NCI-H460 (cell line): ENCODE measurements at regions not wholly inside any gene's neighbourhood (a gene's known extent, or its start where the extent isn't known, plus 50 kb on each side); places are given as distances from the start of the nearest gene placed in this dataset.

Experiments
- DNase-seq: peaks from one replicate; pipeline ENCODE4 v3.0.0-alpha.2; 2016; ENCODE audit warnings: low read depth; ENCODE audit errors: extremely low read depth

GRCh38 chr3:21357241-21357640, 393.8 kb downstream of the ZNF385D start:
- DNase-seq = no peak

- no peak for DNase-seq
Measured at GRCh38 chr3:21356402-21356801, 394.6 kb downstream of the ZNF385D start.

- no peak for DNase-seq
Measured at GRCh38 chr3:21345382-21345976, 405.5 kb downstream of the ZNF385D start.

DNA sequence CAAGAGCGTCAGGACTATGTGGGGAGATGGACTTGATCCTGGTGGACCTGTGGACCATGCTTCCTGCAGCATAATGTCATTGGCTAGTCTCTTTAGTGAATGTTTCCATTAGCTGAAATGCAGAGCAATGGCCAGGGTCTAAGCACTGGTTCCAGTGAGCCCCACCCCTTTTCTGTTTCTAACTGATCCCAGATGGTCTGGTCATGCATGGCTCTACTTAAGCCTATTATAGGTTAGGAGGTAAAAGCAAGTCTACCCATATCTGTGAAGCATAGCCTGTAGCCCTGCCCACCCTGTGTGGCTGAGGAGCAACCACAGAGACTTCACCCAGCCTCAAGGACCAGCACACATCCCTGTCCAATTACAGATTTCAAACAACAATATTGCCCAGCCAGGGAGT, 419.2 kb downstream of the ZNF385D start:
- no peak for DNase-seq

DNA sequence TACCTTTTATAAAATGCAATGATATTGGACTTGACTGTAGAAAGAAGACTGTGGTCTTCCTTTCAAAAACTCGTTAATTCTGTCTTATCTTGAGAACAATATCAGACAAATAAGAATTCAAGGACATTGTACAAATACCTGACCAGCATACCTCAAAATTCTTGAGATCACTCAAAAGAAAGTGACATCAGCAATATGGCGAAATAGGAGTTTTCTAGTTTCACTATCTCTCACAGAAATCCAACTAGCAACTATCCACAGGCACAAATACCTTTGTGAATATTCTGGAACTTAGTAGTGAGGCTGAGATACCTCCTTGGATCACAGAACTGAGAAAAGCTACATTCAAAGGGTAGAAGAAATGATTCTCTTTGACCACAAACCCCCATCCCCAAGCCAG, 419.7 kb downstream of the ZNF385D start:
- DNase-seq = no peak

GRCh38 chr3:21330293-21330692, 420.7 kb downstream of the ZNF385D start:
- no peak for DNase-seq

DNA sequence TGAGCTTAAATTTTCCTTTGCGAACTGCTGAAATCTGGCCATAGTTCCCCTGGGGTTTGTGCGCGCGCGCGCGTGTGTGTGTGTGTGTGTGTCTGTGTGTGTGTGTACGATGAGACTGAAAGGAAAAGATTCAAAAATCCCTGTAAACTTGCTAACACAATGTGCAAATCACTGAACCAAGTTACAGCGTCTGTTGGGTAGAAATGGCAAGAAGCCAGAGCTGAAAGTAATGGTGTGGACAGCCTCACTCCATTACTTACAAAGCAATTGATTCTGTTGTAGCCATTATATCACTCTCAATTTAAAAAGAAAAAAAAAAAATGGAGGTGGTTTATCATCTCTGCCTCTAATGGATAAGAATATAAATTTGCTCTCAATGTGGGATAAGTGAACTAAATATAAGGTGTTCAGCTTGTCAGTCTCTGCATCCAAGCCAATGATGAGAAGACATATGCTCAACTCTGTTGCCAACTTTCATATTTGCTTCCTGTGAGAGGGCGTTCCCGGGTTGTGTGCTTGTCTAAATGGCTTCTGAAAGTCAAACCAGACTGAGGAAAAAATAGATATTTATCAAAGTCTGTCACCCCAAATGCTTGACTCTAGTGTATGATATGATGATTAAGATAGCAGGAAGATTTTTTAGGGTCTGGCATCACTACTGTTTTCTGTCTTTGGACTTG, 422.2 kb downstream of the ZNF385D start:
- DNase-seq = no peak

DNA sequence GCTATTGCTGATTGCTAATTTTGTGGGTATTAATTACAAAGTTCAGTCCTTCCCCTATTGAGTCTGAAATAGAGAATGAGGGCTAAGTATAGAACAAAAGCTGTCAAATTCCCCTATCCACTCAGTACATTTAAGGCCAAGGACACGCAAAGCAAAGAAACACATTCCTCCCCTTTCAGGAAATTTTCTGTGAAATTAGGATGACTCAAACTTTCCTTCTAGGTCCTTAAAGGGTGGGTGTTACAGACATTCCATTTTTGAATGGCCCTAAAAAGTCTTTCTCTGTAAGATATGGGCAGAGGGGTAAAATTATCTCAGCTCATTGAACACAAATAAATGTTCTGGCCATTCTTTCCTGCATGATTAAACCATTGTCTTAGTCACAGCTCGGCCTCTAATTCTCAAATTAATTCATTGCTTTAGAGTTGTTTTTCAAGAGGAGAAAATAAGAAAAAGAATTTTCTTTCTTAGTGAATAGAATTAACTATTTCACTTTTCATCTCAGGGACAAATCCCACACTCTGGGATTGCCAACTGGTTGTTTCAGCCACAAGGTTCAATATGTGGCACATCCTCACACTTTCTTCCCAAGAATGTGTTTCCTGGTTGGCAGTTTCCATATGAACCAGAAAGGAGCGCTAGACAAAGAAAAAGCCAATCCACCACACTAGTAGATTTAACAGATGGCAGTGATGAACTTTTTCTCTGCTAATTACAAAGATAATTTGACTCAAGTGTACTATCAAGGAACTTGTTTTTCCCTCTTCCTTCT, 424.1 kb downstream of the ZNF385D start:
- no peak for DNase-seq

- no peak for DNase-seq
Measured at GRCh38 chr3:21314688-21315087, 436.3 kb downstream of the ZNF385D start.

DNA sequence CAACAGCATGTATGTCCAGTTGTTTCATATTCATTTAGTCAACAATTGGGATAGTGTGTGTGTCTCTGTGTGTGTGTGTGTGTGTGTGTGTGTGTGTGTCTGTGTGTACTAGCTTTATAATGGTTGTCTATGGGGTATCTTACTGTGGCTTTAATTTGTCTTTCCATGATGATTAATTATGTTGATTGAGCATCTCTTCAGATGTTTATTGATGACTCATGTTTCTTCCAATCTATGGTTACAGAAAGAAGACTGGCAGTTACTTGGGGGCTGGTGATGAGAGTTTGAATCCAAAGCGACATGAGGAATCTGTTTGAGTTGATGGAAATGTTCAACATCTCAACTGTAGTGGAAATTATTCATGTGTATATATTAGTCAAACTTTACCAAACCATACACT, 440.1 kb downstream of the ZNF385D start:
- no peak for DNase-seq

GRCh38 chr3:21310161-21310560, 440.8 kb downstream of the ZNF385D start:
- DNase-seq = no peak

DNA sequence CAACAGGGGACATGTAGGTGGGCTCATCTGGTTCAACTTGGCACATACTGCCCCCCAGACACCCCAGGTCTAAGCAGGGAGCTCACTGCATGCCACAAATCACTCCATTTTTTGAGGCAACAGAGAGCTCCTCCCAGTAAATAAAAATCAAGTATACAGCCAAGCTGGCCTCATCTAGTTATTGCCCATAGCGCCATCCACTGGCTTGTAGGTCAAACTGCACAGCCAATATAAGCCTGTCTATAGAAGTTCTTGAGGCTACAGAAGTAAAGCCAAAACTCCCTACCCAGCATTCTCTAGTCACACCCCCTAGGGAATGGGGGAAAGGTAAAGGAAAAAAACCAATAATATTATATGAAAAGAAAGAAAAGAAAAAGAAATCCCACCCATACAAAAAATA, 453.7 kb downstream of the ZNF385D start:
- DNase-seq = no peak

- DNase-seq = no peak
Measured at GRCh38 chr3:21294768-21295167, 456.2 kb downstream of the ZNF385D start.

DNA sequence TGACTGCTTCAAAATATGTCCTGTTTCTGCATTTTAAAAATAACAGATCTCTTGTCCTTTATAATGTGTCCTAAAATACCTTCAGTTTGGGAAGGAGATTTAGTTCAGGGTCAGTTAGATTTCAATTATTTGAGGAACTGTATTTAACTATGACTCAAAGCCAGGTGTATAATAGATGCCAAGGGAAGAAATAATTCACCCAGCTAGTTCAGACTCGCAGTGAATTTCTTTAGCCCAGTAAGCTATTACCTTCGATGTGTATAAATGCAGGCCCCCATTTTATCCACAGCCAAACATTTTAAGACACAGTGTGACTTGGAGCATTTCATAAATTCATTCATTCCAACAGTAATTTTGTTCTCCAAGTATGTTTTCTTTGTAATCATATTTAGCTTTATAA, 458.0 kb downstream of the ZNF385D start:
- no peak for DNase-seq

DNA sequence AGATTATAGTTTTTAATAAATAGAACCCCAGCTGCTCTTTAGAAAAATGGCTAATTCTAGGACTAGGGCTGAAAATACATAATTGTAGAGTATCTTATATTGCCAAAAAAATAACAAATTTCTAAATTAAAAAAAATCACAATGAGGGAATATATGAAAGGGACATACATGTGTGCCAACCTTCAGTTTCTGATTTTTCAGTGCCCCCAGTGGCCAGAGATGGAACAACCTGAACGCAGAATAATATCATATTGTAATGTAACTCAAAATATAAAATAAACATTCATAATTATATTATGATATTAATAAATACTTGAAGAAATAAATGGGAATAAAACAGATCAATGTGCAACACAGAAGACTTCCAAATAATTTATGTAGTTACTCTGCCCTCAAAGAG, 460.5 kb downstream of the ZNF385D start:
- no peak for DNase-seq

DNA sequence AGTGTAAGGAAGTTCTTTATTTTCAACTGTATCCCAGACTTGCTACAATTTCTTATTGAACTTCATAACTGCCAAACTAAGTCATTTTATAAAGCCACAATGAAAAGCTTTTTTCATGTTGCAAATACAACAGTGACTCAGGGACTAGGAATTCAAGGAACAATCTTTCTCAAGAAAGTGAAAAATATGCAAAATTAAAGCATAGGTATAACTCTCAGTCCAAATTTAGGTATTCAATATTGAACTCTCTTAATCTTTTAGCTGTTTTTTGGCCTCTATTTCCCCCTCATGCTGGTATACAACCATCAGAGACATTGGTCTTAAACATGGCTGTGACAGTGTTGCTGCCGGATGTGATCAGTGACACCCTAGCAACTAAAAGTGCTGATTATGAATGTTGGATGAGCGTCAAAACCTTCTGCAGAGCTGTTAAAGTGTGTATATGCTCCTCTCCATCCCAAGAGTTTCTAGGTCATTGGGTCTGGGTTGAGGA, 476.9 kb downstream of the ZNF385D start:
- no peak for DNase-seq

- DNase-seq = no peak
Measured at GRCh38 chr3:21273259-21274025, 477.6 kb downstream of the ZNF385D start.

DNA sequence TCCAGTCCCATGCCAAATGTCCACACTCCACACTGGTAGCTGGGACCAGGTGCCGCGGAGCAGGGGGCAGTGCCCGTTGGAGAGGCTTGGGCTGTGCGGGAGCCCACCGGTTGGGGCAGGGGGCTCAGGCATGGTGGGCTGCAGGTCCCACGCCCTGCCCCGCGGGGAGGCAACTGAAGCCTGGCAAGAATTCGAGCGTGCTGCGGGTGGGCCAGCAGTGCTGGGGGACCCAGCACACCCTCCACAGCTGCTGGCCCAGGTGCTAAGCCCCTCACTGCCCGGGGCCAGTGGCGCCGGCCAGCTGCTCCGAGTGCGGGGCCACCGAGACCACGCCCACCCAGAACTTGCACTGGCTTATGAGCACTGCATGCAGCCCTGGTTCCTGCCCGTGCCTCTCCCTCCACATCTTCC, 479.4 kb downstream of the ZNF385D start:
- no peak for DNase-seq

DNA sequence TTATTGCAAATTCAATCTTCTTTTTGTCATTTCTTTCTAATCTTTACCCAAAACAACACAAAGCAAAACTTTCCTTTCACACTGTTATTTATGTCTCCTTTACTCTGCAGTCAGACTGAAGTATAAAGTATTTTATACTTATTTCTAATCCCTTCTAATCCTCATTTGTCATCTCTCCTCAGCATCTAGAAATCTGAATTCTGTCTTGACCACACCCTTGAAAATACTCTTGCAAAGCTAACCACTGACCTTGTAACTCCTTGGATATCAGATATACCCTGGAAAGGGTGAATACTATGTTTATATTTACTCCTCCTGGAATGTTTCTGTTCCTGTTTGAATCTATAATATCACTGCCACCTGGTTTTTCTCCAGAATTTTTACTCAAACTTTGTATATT, 481.1 kb downstream of the ZNF385D start:
- DNase-seq = no peak

GRCh38 chr3:21260507-21260906, 490.5 kb downstream of the ZNF385D start:
- DNase-seq = no peak

DNA sequence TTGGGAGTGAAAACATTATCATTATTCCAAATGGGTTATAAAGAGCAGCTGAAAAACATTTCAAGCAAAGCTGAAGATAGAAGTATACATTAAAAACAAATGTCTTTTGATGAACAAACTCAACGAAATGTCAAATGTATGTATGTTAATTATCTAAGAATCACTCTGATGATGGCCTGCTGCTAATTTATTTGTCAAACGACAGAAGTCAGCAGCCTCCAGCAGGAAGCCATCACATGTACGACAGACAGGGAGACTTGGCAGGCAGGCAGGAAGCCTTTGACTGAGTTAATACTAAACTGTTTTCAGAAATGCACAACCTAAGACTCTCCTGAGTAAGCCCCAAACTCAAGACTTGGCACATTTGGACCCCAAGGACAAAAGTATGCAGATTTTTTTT, 491.1 kb downstream of the ZNF385D start:
- DNase-seq = no peak
